ENCODE measurements at regions not wholly inside any gene's neighbourhood (a gene's known extent, or its start where the extent isn't known, plus 50 kb on each side); places are given as distances from the start of the nearest gene placed in this dataset.

DNA sequence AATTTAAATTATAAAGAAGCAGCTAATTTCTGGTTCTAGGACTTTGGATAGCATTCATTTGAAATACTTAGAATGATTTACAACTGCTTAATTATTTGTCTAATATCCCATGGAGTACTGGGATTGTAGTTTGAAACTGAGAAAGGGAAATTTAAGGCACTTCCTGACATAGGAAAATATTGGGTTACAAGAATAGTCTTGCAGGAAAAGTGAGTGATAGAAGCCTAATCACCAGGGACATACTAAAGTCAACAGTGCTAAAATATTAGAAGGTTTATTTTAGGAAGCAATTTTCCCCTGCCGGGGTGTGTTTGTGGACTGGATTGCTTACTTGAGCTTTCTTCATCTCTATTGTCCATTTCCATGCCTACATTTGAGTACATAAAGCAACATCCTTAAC lies 661.6 kb downstream of the ADGRL2 start:
- Mint-ChIP-seq H3K4me3 (no peak overlapping the region), H3K27me3 (no peaks in the 10 kb centered on the region), H3K4me1 (peaks cover 0 to 2% (median 0%) of the 10 kb centered on the region in 3 donors), H3K27ac (no peak overlapping the region), H3K9me3 (peaks cover 0 to 2% (median 0%) of the 10 kb centered on the region in 3 donors), H3K36me3 (no peaks in the 10 kb centered on the region)
- DNase-seq (no peak), ATAC-seq (replicated peaks in 1 of 4) (no peak)
- no peak overlapping the region for H3K4me3 ChIP-seq (ENCODE audit: control insufficient read depth in 1 of 2, extremely low read depth in 1 of 2, low read length in 1 of 2)
- H3K4me1 ChIP-seq (ENCODE audit: control insufficient read depth in 1 of 2, extremely low read depth in 1 of 2, insufficient read depth in 2 of 2, low read length in 2 of 2) = no peaks in the 10 kb centered on the region
- H3K27me3 ChIP-seq (replicated peaks in 1 of 2; ENCODE audit: control insufficient read depth in 2 of 2, extremely low read depth in 1 of 2, insufficient read depth in 2 of 2, low read length in 1 of 2) = no peaks in the 10 kb centered on the region
- WGBS (ENCODE audit: insufficient coverage) = no CpG with 5 or more reads among the region's 1 CpG
- ChIA-PET POLR2A (interaction anchor here in 1 of 2 donors (0.6 kb wide), 1 partner anchor 92 kb away, joined by 6 read pairs; no protein-coding TSS in a partner anchor), CTCF (no interaction called here)
- no peak overlapping the region for H3K27ac ChIP-seq (ENCODE audit: low read length)
- no peaks in the 10 kb centered on the region for H3K36me3 ChIP-seq (ENCODE audit: control insufficient read depth in 2 of 2, extremely low read depth in 1 of 2, insufficient read depth in 1 of 2, low read length in 1 of 2)
- no peaks in the 10 kb centered on the region for H3K9me3 ChIP-seq

DNA sequence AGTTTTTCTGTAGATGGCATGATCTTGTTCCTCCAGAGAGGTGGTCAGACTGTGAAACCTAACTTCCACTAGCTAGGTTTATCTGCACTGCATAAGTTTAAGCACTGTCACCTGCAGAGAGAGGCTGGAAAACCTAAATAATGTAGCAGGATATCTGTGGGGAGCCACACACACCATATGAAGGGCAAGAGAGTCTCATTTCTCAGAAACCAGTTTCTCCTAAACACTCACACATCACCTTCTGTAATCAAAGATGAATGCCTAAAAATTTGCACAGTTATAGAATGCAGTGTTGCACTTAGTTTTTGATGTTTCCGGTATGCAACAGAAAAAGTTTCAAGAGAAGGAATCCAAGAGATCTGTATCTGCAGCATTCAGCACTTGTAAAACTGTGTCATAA lies 654.6 kb downstream of the ADGRL2 start:
- no peak overlapping the region for H3K27ac Mint-ChIP-seq
- H3K27me3 ChIP-seq (replicated peaks in 1 of 2; ENCODE audit: control insufficient read depth in 2 of 2, extremely low read depth in 1 of 2, insufficient read depth in 2 of 2, low read length in 1 of 2) = no peaks in the 10 kb centered on the region
- H3K36me3 ChIP-seq (ENCODE audit: control insufficient read depth in 2 of 2, extremely low read depth in 1 of 2, insufficient read depth in 1 of 2, low read length in 1 of 2) = no peaks in the 10 kb centered on the region
- H3K4me3 ChIP-seq (ENCODE audit: control insufficient read depth in 1 of 2, extremely low read depth in 1 of 2, low read length in 1 of 2) = no peak overlapping the region
- peaks cover 0 to 23% (median 5%) of the 10 kb centered on the region in 3 donors for H3K9me3 Mint-ChIP-seq
- ChIA-PET CTCF (no interaction called here), POLR2A (no interaction called here)
- H3K9me3 ChIP-seq = no peaks in the 10 kb centered on the region
- H3K4me3 Mint-ChIP-seq = no peak overlapping the region
- no peaks in the 10 kb centered on the region for H3K36me3 Mint-ChIP-seq
- peaks cover 0 to 1% of the 10 kb centered on the region in 2 donors for H3K27me3 Mint-ChIP-seq
- H3K4me1 ChIP-seq (ENCODE audit: control insufficient read depth in 1 of 2, extremely low read depth in 1 of 2, insufficient read depth in 2 of 2, low read length in 2 of 2) = peaks cover 0 to 10% of the 10 kb centered on the region in 2 experiments
- ATAC-seq (replicated peaks in 1 of 4) (no peak), DNase-seq (no peak)
- no peaks in the 10 kb centered on the region for H3K4me1 Mint-ChIP-seq
- no peak overlapping the region for H3K27ac ChIP-seq (ENCODE audit: low read length)
- 33% methylated on average over 1 of the region's 1 CpG for WGBS (ENCODE audit: insufficient coverage)

DNA sequence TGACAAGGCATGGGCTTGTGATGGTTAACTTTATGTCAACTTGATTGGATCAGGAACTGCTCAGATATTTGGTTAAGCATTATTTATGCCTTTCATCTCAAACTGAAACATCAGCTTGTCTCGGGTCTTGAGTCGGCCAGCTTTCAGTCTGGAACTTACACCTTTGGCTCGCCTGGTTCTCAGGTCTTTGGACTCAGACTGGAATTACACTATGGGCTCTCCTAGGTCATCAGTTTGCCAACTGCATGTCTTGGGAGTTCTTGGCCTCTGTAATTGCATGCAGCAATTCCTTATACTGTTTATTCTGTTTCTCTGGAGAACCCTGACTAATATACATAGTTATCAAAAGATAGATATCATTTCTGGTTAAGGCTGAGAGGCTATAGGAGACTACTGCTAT lies 653.7 kb downstream of the ADGRL2 start:
- no peak overlapping the region for H3K4me3 Mint-ChIP-seq
- peaks cover 0 to 10% of the 10 kb centered on the region in 2 experiments for H3K4me1 ChIP-seq (ENCODE audit: control insufficient read depth in 1 of 2, extremely low read depth in 1 of 2, insufficient read depth in 2 of 2, low read length in 2 of 2)
- ChIA-PET POLR2A (no interaction called here), CTCF (no interaction called here)
- peaks cover 0 to 27% (median 5%) of the 10 kb centered on the region in 3 donors for H3K9me3 Mint-ChIP-seq
- no peaks in the 10 kb centered on the region for H3K27me3 ChIP-seq (replicated peaks in 1 of 2; ENCODE audit: control insufficient read depth in 2 of 2, extremely low read depth in 1 of 2, insufficient read depth in 2 of 2, low read length in 1 of 2)
- ATAC-seq (replicated peaks in 1 of 4) = no peak
- H3K36me3 Mint-ChIP-seq = no peaks in the 10 kb centered on the region
- no peaks in the 10 kb centered on the region for H3K4me1 Mint-ChIP-seq
- no peaks in the 10 kb centered on the region for H3K36me3 ChIP-seq (ENCODE audit: control insufficient read depth in 2 of 2, extremely low read depth in 1 of 2, insufficient read depth in 1 of 2, low read length in 1 of 2)
- H3K27me3 Mint-ChIP-seq = peaks cover 0 to 1% of the 10 kb centered on the region in 2 donors
- DNase-seq = no peak
- no peak overlapping the region for H3K4me3 ChIP-seq (ENCODE audit: control insufficient read depth in 1 of 2, extremely low read depth in 1 of 2, low read length in 1 of 2)
- WGBS (ENCODE audit: insufficient coverage) = 97% methylated on average over 3 of the region's 3 CpGs
- H3K9me3 ChIP-seq = no peaks in the 10 kb centered on the region
- H3K27ac ChIP-seq (ENCODE audit: low read length) = no peak overlapping the region
- no peak overlapping the region for H3K27ac Mint-ChIP-seq

DNA sequence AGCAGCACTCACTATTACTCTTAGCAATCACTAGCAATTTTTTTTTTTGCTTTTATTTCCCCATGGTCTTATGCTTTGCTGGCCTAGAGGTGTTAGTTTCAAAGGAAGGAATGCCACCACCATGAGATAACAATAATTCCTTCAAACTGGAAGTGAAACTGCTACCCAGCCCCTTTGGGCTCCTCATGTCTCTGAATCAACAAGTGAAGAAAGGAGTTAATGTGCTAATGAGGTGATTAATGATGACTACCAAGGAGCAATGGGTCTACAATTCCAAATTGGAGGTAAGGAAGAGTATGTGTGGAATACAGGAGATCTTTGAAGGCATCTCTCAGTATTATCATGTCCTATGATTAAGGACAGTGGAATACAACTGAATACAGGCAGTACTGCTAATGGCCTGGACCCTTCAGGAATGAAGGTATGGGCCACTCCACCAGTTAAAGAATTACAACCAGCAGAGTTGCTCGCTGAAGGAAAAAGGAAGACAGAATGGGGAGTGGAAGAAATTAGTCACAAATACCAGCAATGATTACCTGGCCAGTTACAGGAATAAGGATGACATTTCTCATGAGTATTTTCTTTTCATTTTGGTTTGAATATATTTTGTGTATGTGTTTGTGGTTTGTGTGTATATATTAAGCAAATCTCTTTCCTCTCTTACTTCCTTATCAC lies 652.9 kb downstream of the ADGRL2 start:
- CTCF ChIA-PET = no interaction called here
- Histone ChIP-seq H3K27ac (ENCODE audit: low read length) (no peak overlapping the region), H3K9me3 (no peaks in the 10 kb centered on the region), H3K4me3 (ENCODE audit: control insufficient read depth in 1 of 2, extremely low read depth in 1 of 2, low read length in 1 of 2) (no peak overlapping the region), H3K36me3 (ENCODE audit: control insufficient read depth in 2 of 2, extremely low read depth in 1 of 2, insufficient read depth in 1 of 2, low read length in 1 of 2) (no peaks in the 10 kb centered on the region), H3K4me1 (ENCODE audit: control insufficient read depth in 1 of 2, extremely low read depth in 1 of 2, insufficient read depth in 2 of 2, low read length in 2 of 2) (peaks cover 0 to 10% of the 10 kb centered on the region in 2 experiments), H3K27me3 (replicated peaks in 1 of 2; ENCODE audit: control insufficient read depth in 2 of 2, extremely low read depth in 1 of 2, insufficient read depth in 2 of 2, low read length in 1 of 2) (no peaks in the 10 kb centered on the region)
- peaks cover 0 to 27% (median 5%) of the 10 kb centered on the region in 3 donors for H3K9me3 Mint-ChIP-seq
- POLR2A ChIA-PET = no interaction called here
- H3K4me3 Mint-ChIP-seq = no peak overlapping the region
- no peaks in the 10 kb centered on the region for H3K4me1 Mint-ChIP-seq
- H3K27ac Mint-ChIP-seq = no peak overlapping the region
- H3K27me3 Mint-ChIP-seq = peaks cover 0 to 1% of the 10 kb centered on the region in 2 donors
- ATAC-seq (replicated peaks in 1 of 4) = no peak
- no peaks in the 10 kb centered on the region for H3K36me3 Mint-ChIP-seq
- no CpG with 5 or more reads among the region's 1 CpG for WGBS (ENCODE audit: insufficient coverage)
- DNase-seq = no peak

DNA sequence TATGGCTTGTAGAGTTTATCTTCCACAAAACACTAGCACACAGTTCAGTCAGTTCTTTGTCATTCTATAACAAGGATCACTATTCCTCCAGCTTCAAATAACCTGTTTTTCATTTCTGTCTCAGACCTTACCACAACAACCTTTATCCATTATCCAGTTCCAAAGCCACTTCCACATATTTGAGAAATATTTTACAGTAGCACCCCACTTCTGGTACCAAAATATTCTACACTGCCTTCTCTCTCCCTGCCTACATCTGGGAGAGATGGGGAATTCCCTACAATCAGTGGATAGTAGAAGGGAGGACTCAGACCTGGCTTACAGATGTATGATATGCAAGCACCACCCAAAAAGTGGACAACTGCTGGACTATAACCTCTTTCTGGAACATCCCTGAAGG lies 651.4 kb downstream of the ADGRL2 start:
- Histone ChIP-seq H3K36me3 (ENCODE audit: control insufficient read depth in 2 of 2, extremely low read depth in 1 of 2, insufficient read depth in 1 of 2, low read length in 1 of 2) (no peaks in the 10 kb centered on the region), H3K27ac (ENCODE audit: low read length) (no peak overlapping the region), H3K27me3 (replicated peaks in 1 of 2; ENCODE audit: control insufficient read depth in 2 of 2, extremely low read depth in 1 of 2, insufficient read depth in 2 of 2, low read length in 1 of 2) (no peaks in the 10 kb centered on the region), H3K4me3 (ENCODE audit: control insufficient read depth in 1 of 2, extremely low read depth in 1 of 2, low read length in 1 of 2) (no peak overlapping the region), H3K4me1 (ENCODE audit: control insufficient read depth in 1 of 2, extremely low read depth in 1 of 2, insufficient read depth in 2 of 2, low read length in 2 of 2) (peaks cover 0 to 10% of the 10 kb centered on the region in 2 experiments), H3K9me3 (no peaks in the 10 kb centered on the region)
- H3K9me3 Mint-ChIP-seq = peaks cover 0 to 27% (median 5%) of the 10 kb centered on the region in 3 donors
- CTCF ChIA-PET = no interaction called here
- no peak overlapping the region for H3K27ac Mint-ChIP-seq
- POLR2A ChIA-PET = no interaction called here
- H3K27me3 Mint-ChIP-seq = peaks cover 0 to under 1% of the 10 kb centered on the region in 2 donors
- DNase-seq = no peak
- no peaks in the 10 kb centered on the region for H3K4me1 Mint-ChIP-seq
- no peak for ATAC-seq (replicated peaks in 1 of 4)
- H3K36me3 Mint-ChIP-seq = no peaks in the 10 kb centered on the region
- H3K4me3 Mint-ChIP-seq = no peak overlapping the region

DNA sequence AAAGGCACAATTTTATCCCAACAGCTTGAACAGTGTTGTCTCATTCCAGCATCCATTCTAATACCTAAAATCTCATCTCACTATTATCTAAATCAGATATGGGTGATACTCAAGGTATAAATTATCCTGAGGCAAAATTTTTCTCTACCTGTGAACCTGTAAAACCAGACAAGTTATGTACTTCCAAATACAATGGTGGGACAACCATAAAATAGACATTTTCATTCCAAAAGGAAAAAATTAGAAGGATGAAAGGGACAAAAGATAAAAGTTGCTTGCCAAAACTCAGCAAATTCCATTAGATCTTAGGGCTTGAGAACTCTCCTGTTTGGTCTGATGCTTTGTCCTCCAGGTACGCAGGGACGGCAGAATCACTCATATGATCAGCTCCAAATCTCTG lies 650.5 kb downstream of the ADGRL2 start:
- peaks cover 0 to 10% of the 10 kb centered on the region in 2 experiments for H3K4me1 ChIP-seq (ENCODE audit: control insufficient read depth in 1 of 2, extremely low read depth in 1 of 2, insufficient read depth in 2 of 2, low read length in 2 of 2)
- 100% methylated on average over 1 of the region's 2 CpGs for WGBS (ENCODE audit: insufficient coverage)
- Mint-ChIP-seq H3K36me3 (no peaks in the 10 kb centered on the region), H3K4me1 (no peaks in the 10 kb centered on the region), H3K9me3 (peaks cover 0 to 27% (median 5%) of the 10 kb centered on the region in 3 donors), H3K4me3 (no peak overlapping the region), H3K27ac (no peak overlapping the region), H3K27me3 (no peaks in the 10 kb centered on the region)
- H3K36me3 ChIP-seq (ENCODE audit: control insufficient read depth in 2 of 2, extremely low read depth in 1 of 2, insufficient read depth in 1 of 2, low read length in 1 of 2) = no peaks in the 10 kb centered on the region
- ATAC-seq (replicated peaks in 1 of 4) (no peak), DNase-seq (no peak)
- no peak overlapping the region for H3K4me3 ChIP-seq (ENCODE audit: control insufficient read depth in 1 of 2, extremely low read depth in 1 of 2, low read length in 1 of 2)
- ChIA-PET POLR2A (no interaction called here), CTCF (no interaction called here)
- H3K9me3 ChIP-seq = no peaks in the 10 kb centered on the region
- no peak overlapping the region for H3K27ac ChIP-seq (ENCODE audit: low read length)
- H3K27me3 ChIP-seq (replicated peaks in 1 of 2; ENCODE audit: control insufficient read depth in 2 of 2, extremely low read depth in 1 of 2, insufficient read depth in 2 of 2, low read length in 1 of 2) = no peaks in the 10 kb centered on the region

Data from T-cell (primary cell).